ENCODE measurements at regions not wholly inside any gene's neighbourhood (a gene's known extent, or its start where the extent isn't known, plus 50 kb on each side); places are given as distances from the start of the nearest gene placed in this dataset.
"Not testable (repeated sequence)": the region's sequence is repeated elsewhere in the genome, so short reads cannot be mapped to it uniquely, and the experiment has no call there.

- H3K9me3 Mint-ChIP-seq; H3K36me3 Mint-ChIP-seq; H3K27me3 Mint-ChIP-seq (ENCODE audit: low read depth): not testable (repeated sequence)
- ChIA-PET CTCF (interaction anchor here (0.5 to 3.4 kb wide), 25 partner anchors 10 to 574 kb away, joined by 3 to 69 read pairs (median 5); partner anchors contain the start of genes MICU2, MRPL57, SKA3 and ZDHHC20), POLR2A (interaction anchor here (0.5 to 1.9 kb wide), 3 partner anchors 71 to 180 kb away, joined by 3 to 8 read pairs (median 5); partner anchors contain the start of genes MRPL57 and SKA3)
- Mint-ChIP-seq H3K4me1 (peaks cover 26% of the 10 kb centered on the region), H3K4me3 (peak overlapping the region; percentile 92), H3K27ac (peak overlapping the region; percentile 93)
- TF ChIP-seq ZNF263 (CRISPR knock-in tag; IDR thresholded peaks at IDR 0.05; ENCODE audit: low read depth), result peak; percentile 94
- DNase-seq (ENCODE audit: low spot score) (peak; percentile 71), ATAC-seq (peak; percentile 71)
Measured at GRCh38 chr13:21296991-21297390, 120.5 kb downstream of the MRPL57 start.

- POLR2A ChIA-PET, result interaction anchor here (1.3 to 1.9 kb wide), 2 partner anchors 121 to 180 kb away, joined by 3 to 5 read pairs; partner anchors contain the start of genes MRPL57 and SKA3
Measured at GRCh38 chr13:21297447-21297846, 121.0 kb downstream of the MRPL57 start.

More at GRCh38 chr13:21297447-21297846, 121.0 kb downstream of the MRPL57 start:
- DNase-seq (ENCODE audit: low spot score) (no peak), ATAC-seq (no peak)
- peaks cover 26% of the 10 kb centered on the region for H3K4me1 Mint-ChIP-seq
- H3K36me3 Mint-ChIP-seq, result no peaks in the 10 kb centered on the region
- H3K9me3 Mint-ChIP-seq, result no peaks in the 10 kb centered on the region
- peak overlapping the region; percentile 93 for H3K27ac Mint-ChIP-seq
- peak overlapping the region; percentile 92 for H3K4me3 Mint-ChIP-seq
- CTCF ChIA-PET, result interaction anchor here (0.5 to 3.4 kb wide), 24 partner anchors 10 to 353 kb away, joined by 3 to 69 read pairs (median 6); partner anchors contain the start of genes MICU2, MRPL57, SKA3 and ZDHHC20
- no peaks in the 10 kb centered on the region for H3K27me3 Mint-ChIP-seq (ENCODE audit: low read depth)
- TF ChIP-seq IRF2 (CRISPR knock-in tag; IDR thresholded peaks at IDR 0.05; ENCODE audit: borderline replicate concordance, low read depth), result no peak
- TF ChIP-seq PRDM15 (CRISPR knock-in tag; IDR thresholded peaks at IDR 0.05), result no peak
- no peak for TF ChIP-seq PREB (CRISPR knock-in tag; IDR thresholded peaks at IDR 0.05; ENCODE audit: borderline replicate concordance)
- TF ChIP-seq CTCF (IDR thresholded peaks at IDR 0.05), result no peak
- TF ChIP-seq ESRRA (CRISPR knock-in tag; IDR thresholded peaks at IDR 0.05; ENCODE audit: borderline replicate concordance), result no peak
- no peak for TF ChIP-seq CBFB (CRISPR knock-in tag; IDR thresholded peaks at IDR 0.05; ENCODE audit: low read depth)
- TF ChIP-seq TP53 (CRISPR knock-in tag; IDR thresholded peaks at IDR 0.05), result no peak
- TF ChIP-seq AFF4 (CRISPR knock-in tag; IDR thresholded peaks at IDR 0.05; ENCODE audit: borderline replicate concordance), result no peak
- no peak for TF ChIP-seq GRHL2 (CRISPR knock-in tag; IDR thresholded peaks at IDR 0.05; ENCODE audit: insufficient replicate concordance, severe bottlenecking)
- no peak for TF ChIP-seq RORB (CRISPR knock-in tag; IDR thresholded peaks at IDR 0.05)
- TF ChIP-seq ZNF138 (CRISPR knock-in tag; conservative IDR thresholded peaks at IDR 0.05), result no peak
- no peak for TF ChIP-seq FOXP1 (CRISPR knock-in tag; IDR thresholded peaks at IDR 0.05; ENCODE audit: borderline replicate concordance)
- no peak for TF ChIP-seq ZMAT4 (CRISPR knock-in tag; IDR thresholded peaks at IDR 0.05)
- no peak for TF ChIP-seq TEAD4 (CRISPR knock-in tag; IDR thresholded peaks at IDR 0.05)
- no peak for TF ChIP-seq MYBL2 (CRISPR knock-in tag; IDR thresholded peaks at IDR 0.05)
- TF ChIP-seq ATF2 (CRISPR knock-in tag; IDR thresholded peaks at IDR 0.05; ENCODE audit: borderline replicate concordance, low read depth), result no peak
- no peak for TF ChIP-seq NFATC4 (CRISPR knock-in tag; IDR thresholded peaks at IDR 0.05)
- no peak for TF ChIP-seq NFYB (CRISPR knock-in tag; conservative IDR thresholded peaks at IDR 0.05; ENCODE audit: low read depth)

Measured in WTC11 (cell line).